ENCODE measurements at regions not wholly inside any gene's neighbourhood (a gene's known extent, or its start where the extent isn't known, plus 50 kb on each side); places are given as distances from the start of the nearest gene placed in this dataset.
"Not testable (repeated sequence)": the region's sequence is repeated elsewhere in the genome, so short reads cannot be mapped to it uniquely, and the experiment has no call there.

- not testable (repeated sequence) for H3K9me3 ChIP-seq (ENCODE audit: control insufficient read depth, low read length); H3K27ac ChIP-seq (ENCODE audit: low read depth, low read length, severe bottlenecking); H3K36me3 ChIP-seq (ENCODE audit: control insufficient read depth, insufficient read depth, low read length); H3K4me1 ChIP-seq (ENCODE audit: control insufficient read depth, insufficient read depth, low read length, poor library complexity, severe bottlenecking); H3K4me3 ChIP-seq (ENCODE audit: extremely low read depth, insufficient read depth, low read length, poor library complexity, severe bottlenecking)
- WGBS, 2 experiments (ENCODE audit: insufficient coverage in 2 of 2) = no CpG with 5 or more reads among the region's 2 CpGs
Observed at GRCh38 chr6:26861913-26862312, 202.4 kb upstream of the ZNF322 start.

GRCh38 chr6:26863641-26864040 lies 204.1 kb upstream of the ZNF322 start:
- not testable (repeated sequence) for H3K27ac ChIP-seq (ENCODE audit: low read depth, low read length, severe bottlenecking); H3K9me3 ChIP-seq (ENCODE audit: control insufficient read depth, low read length); H3K4me1 ChIP-seq (ENCODE audit: control insufficient read depth, insufficient read depth, low read length, poor library complexity, severe bottlenecking); H3K36me3 ChIP-seq (ENCODE audit: control insufficient read depth, insufficient read depth, low read length); H3K4me3 ChIP-seq (ENCODE audit: extremely low read depth, insufficient read depth, low read length, poor library complexity, severe bottlenecking)
- 96% methylated on average over 3 of the region's 6 CpGs; no CpG with 5 or more reads in 1 of the 2 experiments for WGBS, 2 experiments (ENCODE audit: insufficient coverage in 2 of 2)

- not testable (repeated sequence) for H3K4me1 ChIP-seq (ENCODE audit: control insufficient read depth, insufficient read depth, low read length, poor library complexity, severe bottlenecking); H3K9me3 ChIP-seq (ENCODE audit: control insufficient read depth, low read length); H3K4me3 ChIP-seq (ENCODE audit: extremely low read depth, insufficient read depth, low read length, poor library complexity, severe bottlenecking); H3K36me3 ChIP-seq (ENCODE audit: control insufficient read depth, insufficient read depth, low read length); H3K27ac ChIP-seq (ENCODE audit: low read depth, low read length, severe bottlenecking)
- WGBS, 2 experiments (ENCODE audit: insufficient coverage in 2 of 2) = 85 to 95% methylated on average over 7 to 8 of the region's 9 CpGs
Observed at GRCh38 chr6:26898785-26899184, 239.2 kb upstream of the ZNF322 start.

- not testable (repeated sequence) for H3K36me3 ChIP-seq (ENCODE audit: control insufficient read depth, insufficient read depth, low read length); H3K4me1 ChIP-seq (ENCODE audit: control insufficient read depth, insufficient read depth, low read length, poor library complexity, severe bottlenecking); H3K4me3 ChIP-seq (ENCODE audit: extremely low read depth, insufficient read depth, low read length, poor library complexity, severe bottlenecking); H3K9me3 ChIP-seq (ENCODE audit: control insufficient read depth, low read length); H3K27ac ChIP-seq (ENCODE audit: low read depth, low read length, severe bottlenecking)
- WGBS, 2 experiments (ENCODE audit: insufficient coverage in 2 of 2) = no CpG with 5 or more reads among the region's 2 CpGs
Observed at GRCh38 chr6:26924206-26924605, 264.7 kb upstream of the ZNF322 start.

GRCh38 chr6:26928190-26928589 lies 268.6 kb upstream of the ZNF322 start:
- no CpG with 5 or more reads among the region's 2 CpGs for WGBS, 2 experiments (ENCODE audit: insufficient coverage in 2 of 2)
- H3K4me1 ChIP-seq (ENCODE audit: control insufficient read depth, insufficient read depth, low read length, poor library complexity, severe bottlenecking); H3K9me3 ChIP-seq (ENCODE audit: control insufficient read depth, low read length); H3K4me3 ChIP-seq (ENCODE audit: extremely low read depth, insufficient read depth, low read length, poor library complexity, severe bottlenecking); H3K27ac ChIP-seq (ENCODE audit: low read depth, low read length, severe bottlenecking); H3K36me3 ChIP-seq (ENCODE audit: control insufficient read depth, insufficient read depth, low read length): not testable (repeated sequence)

GRCh38 chr6:26937258-26937657 lies 277.7 kb upstream of the ZNF322 start:
- H3K4me1 ChIP-seq (ENCODE audit: control insufficient read depth, insufficient read depth, low read length, poor library complexity, severe bottlenecking) = not testable (repeated sequence)
- no CpG with 5 or more reads among the region's 1 CpG for WGBS, 2 experiments (ENCODE audit: insufficient coverage in 2 of 2)

GRCh38 chr6:26951211-26951610 lies 291.7 kb upstream of the ZNF322 start:
- H3K4me1 ChIP-seq (ENCODE audit: control insufficient read depth, insufficient read depth, low read length, poor library complexity, severe bottlenecking); H3K36me3 ChIP-seq (ENCODE audit: control insufficient read depth, insufficient read depth, low read length); H3K27ac ChIP-seq (ENCODE audit: low read depth, low read length, severe bottlenecking); H3K9me3 ChIP-seq (ENCODE audit: control insufficient read depth, low read length); H3K4me3 ChIP-seq (ENCODE audit: extremely low read depth, insufficient read depth, low read length, poor library complexity, severe bottlenecking): not testable (repeated sequence)
- 88% methylated on average over 2 of the region's 3 CpGs; no CpG with 5 or more reads in 1 of the 2 experiments for WGBS, 2 experiments (ENCODE audit: insufficient coverage in 2 of 2)

More at GRCh38 chr6:26937258-26937657, 277.7 kb upstream of the ZNF322 start:
- not testable (repeated sequence) for H3K4me3 ChIP-seq (ENCODE audit: extremely low read depth, insufficient read depth, low read length, poor library complexity, severe bottlenecking); H3K36me3 ChIP-seq (ENCODE audit: control insufficient read depth, insufficient read depth, low read length); H3K9me3 ChIP-seq (ENCODE audit: control insufficient read depth, low read length); H3K27ac ChIP-seq (ENCODE audit: low read depth, low read length, severe bottlenecking)

GRCh38 chr6:26956078-26956600 lies 291.4 kb upstream of the PRSS16 start:
- H3K4me1 ChIP-seq (ENCODE audit: control insufficient read depth, insufficient read depth, low read length, poor library complexity, severe bottlenecking); H3K9me3 ChIP-seq (ENCODE audit: control insufficient read depth, low read length); H3K36me3 ChIP-seq (ENCODE audit: control insufficient read depth, insufficient read depth, low read length): not testable (repeated sequence)
- Histone ChIP-seq H3K4me3 (ENCODE audit: extremely low read depth, insufficient read depth, low read length, poor library complexity, severe bottlenecking) (peak overlapping the region; percentile 32), H3K27ac (ENCODE audit: low read depth, low read length, severe bottlenecking) (peak overlapping the region; percentile 23)
- WGBS, 2 experiments (ENCODE audit: insufficient coverage in 2 of 2) = 0% methylated on average over 1 of the region's 20 CpGs; no CpG with 5 or more reads in 1 of the 2 experiments

GRCh38 chr6:26956601-26957184 lies 290.8 kb upstream of the PRSS16 start:
- not testable (repeated sequence) for H3K36me3 ChIP-seq (ENCODE audit: control insufficient read depth, insufficient read depth, low read length); H3K4me1 ChIP-seq (ENCODE audit: control insufficient read depth, insufficient read depth, low read length, poor library complexity, severe bottlenecking); H3K9me3 ChIP-seq (ENCODE audit: control insufficient read depth, low read length)
- Histone ChIP-seq H3K27ac (ENCODE audit: low read depth, low read length, severe bottlenecking) (peak overlapping the region; percentile 59), H3K4me3 (ENCODE audit: extremely low read depth, insufficient read depth, low read length, poor library complexity, severe bottlenecking) (peak overlapping the region; percentile 32)
- WGBS, 2 experiments (ENCODE audit: insufficient coverage in 2 of 2) = 0% methylated on average over 2 of the region's 54 CpGs; no CpG with 5 or more reads in 1 of the 2 experiments

- not testable (repeated sequence) for H3K4me1 ChIP-seq (ENCODE audit: control insufficient read depth, insufficient read depth, low read length, poor library complexity, severe bottlenecking); H3K9me3 ChIP-seq (ENCODE audit: control insufficient read depth, low read length); H3K36me3 ChIP-seq (ENCODE audit: control insufficient read depth, insufficient read depth, low read length); H3K27ac ChIP-seq (ENCODE audit: low read depth, low read length, severe bottlenecking)
- 81 to 89% methylated on average over 3 to 4 of the region's 6 CpGs for WGBS, 2 experiments (ENCODE audit: insufficient coverage in 2 of 2)
- H3K4me3 ChIP-seq (ENCODE audit: extremely low read depth, insufficient read depth, low read length, poor library complexity, severe bottlenecking) = peak overlapping the region; percentile 32
Observed at GRCh38 chr6:26957399-26958127, 289.9 kb upstream of the PRSS16 start.

GRCh38 chr6:26961236-26961635 lies 286.3 kb upstream of the PRSS16 start:
- not testable (repeated sequence) for H3K9me3 ChIP-seq (ENCODE audit: control insufficient read depth, low read length); H3K4me3 ChIP-seq (ENCODE audit: extremely low read depth, insufficient read depth, low read length, poor library complexity, severe bottlenecking); H3K4me1 ChIP-seq (ENCODE audit: control insufficient read depth, insufficient read depth, low read length, poor library complexity, severe bottlenecking); H3K36me3 ChIP-seq (ENCODE audit: control insufficient read depth, insufficient read depth, low read length); H3K27ac ChIP-seq (ENCODE audit: low read depth, low read length, severe bottlenecking)
